ENCODE measurements at regions not wholly inside any gene's neighbourhood (a gene's known extent, or its start where the extent isn't known, plus 50 kb on each side); places are given as distances from the start of the nearest gene placed in this dataset.

DNA sequence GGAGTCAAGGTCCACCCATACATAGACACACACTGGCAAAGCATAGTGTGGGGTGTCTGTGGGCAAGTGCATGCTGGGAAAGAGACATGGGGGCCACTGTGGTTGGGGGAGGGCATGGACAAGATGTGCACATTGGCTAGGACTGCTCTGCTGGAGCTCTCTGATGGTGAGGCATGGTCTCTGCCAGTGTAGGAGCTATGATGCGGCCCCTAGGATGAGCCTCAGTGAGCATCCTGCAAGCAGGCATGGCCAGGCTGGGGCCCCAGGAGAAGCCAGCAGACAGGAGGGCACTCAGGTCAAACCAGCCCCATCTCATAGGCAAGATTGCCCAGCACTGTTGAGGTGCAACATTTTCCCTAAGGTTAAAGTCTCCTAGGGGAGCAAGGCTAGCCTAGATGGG is 489.4 kb downstream of the DNAJB9 start:
- TF ChIP-seq, protein P1, sequence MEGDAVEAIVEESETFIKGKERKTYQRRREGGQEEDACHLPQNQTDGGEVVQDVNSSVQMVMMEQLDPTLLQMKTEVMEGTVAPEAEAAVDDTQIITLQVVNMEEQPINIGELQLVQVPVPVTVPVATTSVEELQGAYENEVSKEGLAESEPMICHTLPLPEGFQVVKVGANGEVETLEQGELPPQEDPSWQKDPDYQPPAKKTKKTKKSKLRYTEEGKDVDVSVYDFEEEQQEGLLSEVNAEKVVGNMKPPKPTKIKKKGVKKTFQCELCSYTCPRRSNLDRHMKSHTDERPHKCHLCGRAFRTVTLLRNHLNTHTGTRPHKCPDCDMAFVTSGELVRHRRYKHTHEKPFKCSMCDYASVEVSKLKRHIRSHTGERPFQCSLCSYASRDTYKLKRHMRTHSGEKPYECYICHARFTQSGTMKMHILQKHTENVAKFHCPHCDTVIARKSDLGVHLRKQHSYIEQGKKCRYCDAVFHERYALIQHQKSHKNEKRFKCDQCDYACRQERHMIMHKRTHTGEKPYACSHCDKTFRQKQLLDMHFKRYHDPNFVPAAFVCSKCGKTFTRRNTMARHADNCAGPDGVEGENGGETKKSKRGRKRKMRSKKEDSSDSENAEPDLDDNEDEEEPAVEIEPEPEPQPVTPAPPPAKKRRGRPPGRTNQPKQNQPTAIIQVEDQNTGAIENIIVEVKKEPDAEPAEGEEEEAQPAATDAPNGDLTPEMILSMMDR (IDR thresholded peaks at IDR 0.05): no peak
- Histone ChIP-seq H3K27ac (no peak overlapping the region), H3K4me2 (ENCODE audit: low read length) (no peak overlapping the region), H3K36me3 (ENCODE audit: control insufficient read depth, insufficient read depth, low read length) (no peaks in the 10 kb centered on the region), H3K79me2 (no peaks in the 10 kb centered on the region), H2AFZ (no peak overlapping the region), H3K4me3 (ENCODE audit: low read depth, low read length) (no peak overlapping the region), H3K27me3 (ENCODE audit: control insufficient read depth, insufficient read depth, low read length) (no peaks in the 10 kb centered on the region), H3K9me3 (ENCODE audit: control insufficient read depth, low read length) (no peaks in the 10 kb centered on the region), H3K4me1 (no peaks in the 10 kb centered on the region), H3K9ac (no peak overlapping the region)

DNA sequence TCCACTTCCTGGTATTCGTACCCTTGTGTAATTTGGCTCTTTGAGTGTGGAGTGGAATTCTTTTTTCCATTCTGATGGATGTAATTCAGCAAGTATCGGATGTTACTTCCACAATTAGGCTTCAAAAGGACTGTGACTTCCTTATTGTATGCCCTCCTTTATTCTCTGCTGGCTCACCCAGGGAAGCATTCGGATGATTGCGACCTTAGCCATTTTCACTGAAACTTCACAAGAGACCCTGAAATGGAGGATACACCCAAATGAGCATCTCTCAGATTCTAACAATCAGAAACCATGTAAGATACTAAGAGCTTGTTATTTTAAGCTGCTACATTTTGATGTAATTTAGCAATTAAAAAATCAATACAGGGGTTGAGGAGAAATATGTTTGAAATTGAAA is 493.1 kb downstream of the DNAJB9 start:
- no peak overlapping the region for H3K9ac ChIP-seq
- no peak overlapping the region for H3K4me3 ChIP-seq (ENCODE audit: low read depth, low read length)

DNA sequence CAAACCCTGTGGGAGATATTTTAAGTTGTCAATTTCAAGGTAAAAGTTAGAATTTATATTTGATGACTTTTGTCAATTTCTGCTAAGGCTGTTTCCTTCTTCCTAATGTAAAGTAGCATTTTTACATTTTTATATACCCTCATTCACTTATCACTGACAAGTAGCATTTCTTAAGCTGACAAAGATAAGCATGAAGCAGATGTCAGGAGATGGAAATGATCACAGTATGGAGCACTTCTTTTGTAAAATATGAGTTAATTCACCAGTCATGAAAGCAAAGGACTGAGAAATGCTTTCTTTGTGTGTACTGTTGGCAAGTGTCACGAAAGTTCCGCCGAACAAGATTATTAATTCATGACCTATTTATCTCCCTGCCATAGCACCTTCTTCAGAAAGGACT is 503.9 kb downstream of the DNAJB9 start:
- H3K79me2 ChIP-seq: no peaks in the 10 kb centered on the region
- TF ChIP-seq, protein P1 (IDR thresholded peaks at IDR 0.05): no peak
- H3K4me1 ChIP-seq: no peaks in the 10 kb centered on the region
- no peaks in the 10 kb centered on the region for H3K27me3 ChIP-seq (ENCODE audit: control insufficient read depth, insufficient read depth, low read length)
- no peaks in the 10 kb centered on the region for H3K36me3 ChIP-seq (ENCODE audit: control insufficient read depth, insufficient read depth, low read length)
- no peak overlapping the region for H3K4me2 ChIP-seq (ENCODE audit: low read length)
- H3K4me3 ChIP-seq (ENCODE audit: low read depth, low read length): no peak overlapping the region
- H3K9ac ChIP-seq: no peak overlapping the region
- H2AFZ ChIP-seq: no peak overlapping the region
- H3K27ac ChIP-seq: no peak overlapping the region
- H3K9me3 ChIP-seq (ENCODE audit: control insufficient read depth, low read length): no peaks in the 10 kb centered on the region

More for the DNA sequence above, 493.1 kb downstream of the DNAJB9 start:
- H3K4me1 ChIP-seq: no peaks in the 10 kb centered on the region
- H3K27ac ChIP-seq: no peak overlapping the region
- no peaks in the 10 kb centered on the region for H3K79me2 ChIP-seq
- H3K27me3 ChIP-seq (ENCODE audit: control insufficient read depth, insufficient read depth, low read length): no peaks in the 10 kb centered on the region
- TF ChIP-seq, protein P1 (IDR thresholded peaks at IDR 0.05): no peak
- no peaks in the 10 kb centered on the region for H3K36me3 ChIP-seq (ENCODE audit: control insufficient read depth, insufficient read depth, low read length)
- H3K4me2 ChIP-seq (ENCODE audit: low read length): no peak overlapping the region
- no peak overlapping the region for H2AFZ ChIP-seq
- no peaks in the 10 kb centered on the region for H3K9me3 ChIP-seq (ENCODE audit: control insufficient read depth, low read length)

DNA sequence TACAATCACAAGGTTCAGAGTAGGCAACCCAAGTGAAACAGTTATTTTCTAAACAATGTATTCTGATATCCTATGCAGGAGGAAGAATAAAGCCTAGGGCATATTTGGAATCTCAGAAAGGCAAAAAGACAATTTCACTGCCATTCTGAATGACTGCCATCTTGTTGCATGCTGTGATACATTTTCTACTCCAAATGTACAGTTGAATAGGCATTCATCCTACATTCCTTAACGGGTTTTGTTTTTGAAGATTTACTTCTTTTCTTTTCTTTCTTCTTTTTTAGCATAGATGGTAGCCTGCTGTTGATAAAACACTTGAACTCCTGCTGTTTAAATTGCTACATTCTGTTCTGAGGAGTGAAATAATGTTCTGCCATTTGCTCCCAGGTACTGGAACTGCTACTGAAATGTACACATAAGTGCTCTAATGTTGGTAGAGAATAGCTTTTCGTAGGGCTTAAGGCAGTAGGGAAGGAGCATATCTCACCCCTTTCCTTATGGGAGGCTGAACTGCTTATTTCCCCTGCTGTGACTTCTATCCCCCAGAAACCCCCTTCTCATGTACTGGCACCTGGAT is 506.8 kb downstream of the DNAJB9 start:
- H2AFZ ChIP-seq: no peak overlapping the region
- H3K79me2 ChIP-seq: no peaks in the 10 kb centered on the region
- H3K9ac ChIP-seq: no peak overlapping the region
- no peak overlapping the region for H3K27ac ChIP-seq
- H3K4me3 ChIP-seq (ENCODE audit: low read depth, low read length): no peak overlapping the region
- no peaks in the 10 kb centered on the region for H3K9me3 ChIP-seq (ENCODE audit: control insufficient read depth, low read length)
- no peaks in the 10 kb centered on the region for H3K27me3 ChIP-seq (ENCODE audit: control insufficient read depth, insufficient read depth, low read length)
- H3K4me2 ChIP-seq (ENCODE audit: low read length): no peak overlapping the region
- TF ChIP-seq, protein P1 (IDR thresholded peaks at IDR 0.05): no peak
- no peaks in the 10 kb centered on the region for H3K36me3 ChIP-seq (ENCODE audit: control insufficient read depth, insufficient read depth, low read length)
- H3K4me1 ChIP-seq: no peaks in the 10 kb centered on the region

DNA sequence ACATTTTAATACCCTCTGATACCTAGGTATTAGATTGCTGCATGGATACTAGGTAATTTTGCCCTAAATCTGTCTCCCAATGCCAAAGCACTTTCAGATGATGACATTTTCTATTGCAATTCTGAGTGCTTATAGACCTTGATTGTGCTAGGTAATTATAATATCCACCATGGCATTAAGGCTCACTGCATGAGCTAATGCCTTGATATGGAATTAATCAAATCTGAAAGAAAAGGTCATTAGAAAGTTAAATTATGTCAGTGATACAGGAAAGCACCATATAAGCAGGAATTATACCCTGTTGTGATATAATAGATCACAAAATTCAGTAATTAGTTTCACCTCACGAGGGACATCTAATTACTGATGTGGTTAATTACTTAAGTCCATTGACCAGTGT is 521.4 kb downstream of the DNAJB9 start:
- H3K27ac ChIP-seq: no peak overlapping the region
- H3K36me3 ChIP-seq (ENCODE audit: control insufficient read depth, insufficient read depth, low read length): no peaks in the 10 kb centered on the region
- H3K4me3 ChIP-seq (ENCODE audit: low read depth, low read length): no peak overlapping the region
- no peaks in the 10 kb centered on the region for H3K4me1 ChIP-seq
- H2AFZ ChIP-seq: no peak overlapping the region
- H3K9me3 ChIP-seq (ENCODE audit: control insufficient read depth, low read length): no peaks in the 10 kb centered on the region
- TF ChIP-seq, protein P1 (IDR thresholded peaks at IDR 0.05): no peak
- H3K9ac ChIP-seq: no peak overlapping the region
- no peaks in the 10 kb centered on the region for H3K79me2 ChIP-seq
- no peak overlapping the region for H3K4me2 ChIP-seq (ENCODE audit: low read length)
- H3K27me3 ChIP-seq (ENCODE audit: control insufficient read depth, insufficient read depth, low read length): no peaks in the 10 kb centered on the region
